HL-60 (cell line): ENCODE measurements at regions not wholly inside any gene's neighbourhood (a gene's known extent, or its start where the extent isn't known, plus 50 kb on each side); places are given as distances from the start of the nearest gene placed in this dataset.

Source experiments
- DNase-seq, 2 experiments: peaks; one replicate each; pipeline ENCODE4 v3.0.0-alpha.2; 2010 to 2020; ENCODE audit warnings: low read depth in 1 of 2, low spot score in 1 of 2
- H3K27ac ChIP-seq: fragments of 250-450 bp; sonication (Bioruptor Pico); replicated peaks from 2 replicates; pipeline ENCODE4 v1.5.1; 2020; ENCODE audit warnings: mild to moderate bottlenecking, moderate library complexity
- H3K27me3 ChIP-seq: fragments of 250-450 bp; sonication (Bioruptor Pico); 2 replicates; pipeline ENCODE4 v1.5.1; 2021; ENCODE audit warnings: mild to moderate bottlenecking, moderate library complexity; ENCODE audit not compliant: insufficient read depth, poor library complexity, severe bottlenecking
- H3K4me3 ChIP-seq: replicated peaks from 2 replicates; pipeline ENCODE4 v1.5.1; 2011; ENCODE audit warnings: mild to moderate bottlenecking, control low read depth, low read length; ENCODE audit not compliant: insufficient read depth
- GABPA ChIP-seq: IDR thresholded peaks from 2 replicates; pipeline ENCODE4 v1.6.1; 2012; ENCODE audit warnings: low read depth
- POLR2AphosphoS5 ChIP-seq: IDR thresholded peaks from 2 replicates; pipeline ENCODE4 v1.6.1; 2012; ENCODE audit warnings: low read depth
- SPI1 ChIP-seq: IDR thresholded peaks from 2 replicates; pipeline ENCODE4 v1.6.1; 2012; ENCODE audit warnings: low read depth, mild to moderate bottlenecking, borderline replicate concordance
- TF ChIP-seq, protein P1 (sequence below): IDR thresholded peaks from one replicate; pipeline ENCODE4 v1.5.1; 2011; ENCODE audit warnings: low read length, control low read depth, inconsistent platforms; ENCODE audit not compliant: insufficient read depth
- TF ChIP-seq, protein P2 (sequence below): IDR thresholded peaks from 2 replicates; pipeline ENCODE4 v1.6.1; 2012; ENCODE audit warnings: low read depth; ENCODE audit not compliant: insufficient replicate concordance

DNA sequence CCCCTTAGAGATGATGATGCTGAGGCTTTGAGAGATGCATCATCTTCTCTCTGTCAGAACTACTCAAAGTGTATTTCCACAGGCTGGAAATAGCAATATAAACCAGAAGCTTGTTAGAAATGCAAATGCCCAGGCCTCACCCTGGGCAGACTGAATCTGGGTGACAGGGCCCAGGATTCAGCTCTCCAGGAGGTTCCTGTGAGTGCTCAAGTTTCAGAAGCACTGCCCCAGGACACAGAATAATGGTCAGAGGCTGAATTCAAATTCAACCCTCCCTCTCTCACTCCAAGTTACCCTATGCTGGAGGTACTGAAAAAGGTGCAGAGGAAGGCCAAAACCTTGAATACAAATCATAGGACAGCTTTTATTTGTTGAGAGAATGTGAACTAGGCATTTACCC, 98.5 kb upstream of the NGF start:
- TF ChIP-seq SPI1 (no peak), POLR2AphosphoS5 (no peak), GABPA (no peak)
- TF ChIP-seq, protein P1, sequence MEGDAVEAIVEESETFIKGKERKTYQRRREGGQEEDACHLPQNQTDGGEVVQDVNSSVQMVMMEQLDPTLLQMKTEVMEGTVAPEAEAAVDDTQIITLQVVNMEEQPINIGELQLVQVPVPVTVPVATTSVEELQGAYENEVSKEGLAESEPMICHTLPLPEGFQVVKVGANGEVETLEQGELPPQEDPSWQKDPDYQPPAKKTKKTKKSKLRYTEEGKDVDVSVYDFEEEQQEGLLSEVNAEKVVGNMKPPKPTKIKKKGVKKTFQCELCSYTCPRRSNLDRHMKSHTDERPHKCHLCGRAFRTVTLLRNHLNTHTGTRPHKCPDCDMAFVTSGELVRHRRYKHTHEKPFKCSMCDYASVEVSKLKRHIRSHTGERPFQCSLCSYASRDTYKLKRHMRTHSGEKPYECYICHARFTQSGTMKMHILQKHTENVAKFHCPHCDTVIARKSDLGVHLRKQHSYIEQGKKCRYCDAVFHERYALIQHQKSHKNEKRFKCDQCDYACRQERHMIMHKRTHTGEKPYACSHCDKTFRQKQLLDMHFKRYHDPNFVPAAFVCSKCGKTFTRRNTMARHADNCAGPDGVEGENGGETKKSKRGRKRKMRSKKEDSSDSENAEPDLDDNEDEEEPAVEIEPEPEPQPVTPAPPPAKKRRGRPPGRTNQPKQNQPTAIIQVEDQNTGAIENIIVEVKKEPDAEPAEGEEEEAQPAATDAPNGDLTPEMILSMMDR, result no peak
- TF ChIP-seq, protein P2, sequence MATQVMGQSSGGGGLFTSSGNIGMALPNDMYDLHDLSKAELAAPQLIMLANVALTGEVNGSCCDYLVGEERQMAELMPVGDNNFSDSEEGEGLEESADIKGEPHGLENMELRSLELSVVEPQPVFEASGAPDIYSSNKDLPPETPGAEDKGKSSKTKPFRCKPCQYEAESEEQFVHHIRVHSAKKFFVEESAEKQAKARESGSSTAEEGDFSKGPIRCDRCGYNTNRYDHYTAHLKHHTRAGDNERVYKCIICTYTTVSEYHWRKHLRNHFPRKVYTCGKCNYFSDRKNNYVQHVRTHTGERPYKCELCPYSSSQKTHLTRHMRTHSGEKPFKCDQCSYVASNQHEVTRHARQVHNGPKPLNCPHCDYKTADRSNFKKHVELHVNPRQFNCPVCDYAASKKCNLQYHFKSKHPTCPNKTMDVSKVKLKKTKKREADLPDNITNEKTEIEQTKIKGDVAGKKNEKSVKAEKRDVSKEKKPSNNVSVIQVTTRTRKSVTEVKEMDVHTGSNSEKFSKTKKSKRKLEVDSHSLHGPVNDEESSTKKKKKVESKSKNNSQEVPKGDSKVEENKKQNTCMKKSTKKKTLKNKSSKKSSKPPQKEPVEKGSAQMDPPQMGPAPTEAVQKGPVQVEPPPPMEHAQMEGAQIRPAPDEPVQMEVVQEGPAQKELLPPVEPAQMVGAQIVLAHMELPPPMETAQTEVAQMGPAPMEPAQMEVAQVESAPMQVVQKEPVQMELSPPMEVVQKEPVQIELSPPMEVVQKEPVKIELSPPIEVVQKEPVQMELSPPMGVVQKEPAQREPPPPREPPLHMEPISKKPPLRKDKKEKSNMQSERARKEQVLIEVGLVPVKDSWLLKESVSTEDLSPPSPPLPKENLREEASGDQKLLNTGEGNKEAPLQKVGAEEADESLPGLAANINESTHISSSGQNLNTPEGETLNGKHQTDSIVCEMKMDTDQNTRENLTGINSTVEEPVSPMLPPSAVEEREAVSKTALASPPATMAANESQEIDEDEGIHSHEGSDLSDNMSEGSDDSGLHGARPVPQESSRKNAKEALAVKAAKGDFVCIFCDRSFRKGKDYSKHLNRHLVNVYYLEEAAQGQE, result no peak
- Histone ChIP-seq H3K27me3 (peaks cover 2% of the 10 kb centered on the region), H3K4me3 (no peak overlapping the region), H3K27ac (no peak overlapping the region)
- DNase-seq, result no peak

DNA sequence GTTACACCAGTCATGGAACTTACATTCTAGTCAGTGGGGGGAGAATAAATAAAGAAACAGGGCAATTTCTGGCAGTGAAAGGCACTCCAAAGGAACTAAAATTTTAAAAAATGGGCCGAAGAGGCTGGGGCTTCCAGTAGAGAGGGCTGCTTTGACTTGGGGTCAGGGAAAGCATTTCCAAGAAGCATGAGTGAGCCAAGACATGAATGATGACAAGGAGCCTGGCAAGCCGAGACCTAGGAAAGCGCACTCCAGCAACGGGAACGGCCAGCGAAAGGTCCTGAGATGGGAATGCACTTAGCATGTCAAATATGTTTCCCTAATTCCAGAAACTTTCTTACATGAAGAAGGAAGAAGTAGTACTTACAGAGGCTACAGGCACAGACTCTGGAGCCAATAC, 95.4 kb upstream of the NGF start:
- TF ChIP-seq GABPA (no peak), POLR2AphosphoS5 (no peak)
- TF ChIP-seq, protein P2, result no peak
- H3K27ac ChIP-seq, result no peak overlapping the region
- DNase-seq, result no peak
- no peak overlapping the region for H3K4me3 ChIP-seq
- no peaks in the 10 kb centered on the region for H3K27me3 ChIP-seq

DNA sequence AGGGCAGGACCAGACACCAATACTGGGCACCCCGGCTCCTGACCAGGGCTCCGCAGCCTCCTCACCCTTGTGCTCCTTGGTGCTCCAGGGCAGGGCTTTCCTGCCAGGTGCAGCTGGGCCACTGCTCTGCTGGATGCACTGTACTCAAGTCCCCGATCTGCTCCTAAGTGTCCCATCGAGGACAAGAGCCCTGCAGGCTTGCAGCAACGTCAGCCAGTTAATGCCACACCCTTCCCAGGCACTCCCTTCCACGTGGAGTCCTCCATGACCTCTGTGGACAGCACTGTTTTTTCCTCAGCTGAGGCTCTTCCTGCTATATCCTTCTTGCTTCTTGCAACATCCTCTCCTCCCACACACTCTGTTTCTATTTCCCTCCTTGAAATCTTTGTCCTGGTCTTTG, 94.0 kb upstream of the NGF start:
- H3K27ac ChIP-seq, result no peak overlapping the region

More for the DNA sequence above, 94.0 kb upstream of the NGF start:
- DNase-seq, result no peak
- Histone ChIP-seq H3K27me3 (no peaks in the 10 kb centered on the region), H3K4me3 (no peak overlapping the region)
- TF ChIP-seq SPI1 (no peak), POLR2AphosphoS5 (no peak), GABPA (no peak)
- TF ChIP-seq, protein P2, result no peak
- TF ChIP-seq, protein P1, result no peak
